SK-N-SH treated with all-trans-retinoic acid at 6 μM for 48 hours (cell line): ENCODE measurements at regions not wholly inside any gene's neighbourhood (a gene's known extent, or its start where the extent isn't known, plus 50 kb on each side); places are given as distances from the start of the nearest gene placed in this dataset.

ENCODE experiments used
- ATAC-seq: fragments of 200-7000 bp; cut with Tn5 transposase; 3 replicates; pipeline ENCODE4 v1.9.1; 2020; ENCODE audit warnings: mild to moderate bottlenecking, moderate library complexity
- ARNTL ChIP-seq: fragments of 450-650 bp; formaldehyde crosslinking; IDR thresholded peaks from 2 replicates; pipeline ENCODE4 v1.5.0; 2020; ENCODE audit warnings: low read depth, mild to moderate bottlenecking, moderate library complexity, borderline replicate concordance
- BACH2 ChIP-seq: fragments of 250-450 bp; sonication (Bioruptor Pico); IDR thresholded peaks from 2 replicates; pipeline ENCODE4 v1.9.0; 2021; ENCODE audit warnings: mild to moderate bottlenecking, borderline replicate concordance
- CSDC2 ChIP-seq: fragments of 250-450 bp; sonication (Bioruptor Pico); IDR thresholded peaks from 2 replicates; pipeline ENCODE4 v1.5.0; 2020; ENCODE audit warnings: mild to moderate bottlenecking, moderate library complexity
- ESRRG ChIP-seq: fragments of 250-450 bp; sonication (Bioruptor Pico); IDR thresholded peaks from 2 replicates; pipeline ENCODE4 v1.6.1; 2021; ENCODE audit warnings: mild to moderate bottlenecking
- GLIS3 ChIP-seq: fragments of 250-450 bp; sonication (Bioruptor Pico); IDR thresholded peaks from 2 replicates; pipeline ENCODE4 v1.5.0; 2020; ENCODE audit warnings: mild to moderate bottlenecking, moderate library complexity
- ISL1 ChIP-seq: fragments of 250-450 bp; sonication (Bioruptor Pico); IDR thresholded peaks from 2 replicates; pipeline ENCODE4 v2.1.2; 2022; ENCODE audit warnings: mild to moderate bottlenecking, moderate library complexity
- OSR1 ChIP-seq: fragments of 250-450 bp; sonication (Bioruptor Pico); IDR thresholded peaks from 2 replicates; pipeline ENCODE4 v1.8.0; 2022; ENCODE audit warnings: moderate library complexity, mild to moderate bottlenecking, inconsistent platforms
- PPARA ChIP-seq: fragments of 250-450 bp; sonication (Bioruptor Pico); IDR thresholded peaks from 2 replicates; pipeline ENCODE4 v1.5.0; 2020; ENCODE audit warnings: mild to moderate bottlenecking, borderline replicate concordance
- RARB ChIP-seq: fragments of 250-450 bp; sonication (Bioruptor Pico); IDR thresholded peaks from 2 replicates; pipeline ENCODE4 v1.8.0; 2021; ENCODE audit warnings: mild to moderate bottlenecking, moderate library complexity
- SNAI2 ChIP-seq: fragments of 250-450 bp; sonication (Bioruptor Pico); IDR thresholded peaks from 2 replicates; pipeline ENCODE4 v1.5.0; 2020; ENCODE audit warnings: mild to moderate bottlenecking, moderate library complexity
- TCF4 ChIP-seq: fragments of 250-450 bp; sonication (Bioruptor Pico); IDR thresholded peaks from 2 replicates; pipeline ENCODE4 v1.8.0; 2021; ENCODE audit warnings: mild to moderate bottlenecking, moderate library complexity, borderline replicate concordance
- TOX ChIP-seq: fragments of 250-450 bp; sonication (Bioruptor Pico); IDR thresholded peaks from 2 replicates; pipeline ENCODE4 v1.8.0; 2021; ENCODE audit warnings: mild to moderate bottlenecking, moderate library complexity, borderline replicate concordance
- ZC3H10 ChIP-seq: fragments of 250-450 bp; sonication (Bioruptor Pico); IDR thresholded peaks from 2 replicates; pipeline ENCODE4 v1.5.1; 2021; ENCODE audit warnings: mild to moderate bottlenecking, moderate library complexity
- ZFP30 ChIP-seq: fragments of 450-650 bp; formaldehyde crosslinking; IDR thresholded peaks from 2 replicates; pipeline ENCODE4 v1.5.0; 2022; ENCODE audit warnings: mild to moderate bottlenecking, moderate library complexity
- ZNF565 ChIP-seq: fragments of 450-650 bp; formaldehyde crosslinking; conservative IDR thresholded peaks from 2 replicates; pipeline ENCODE4 v1.5.0; 2020; ENCODE audit warnings: low read depth, mild to moderate bottlenecking, moderate library complexity
- ZNF70 ChIP-seq: fragments of 450-650 bp; formaldehyde crosslinking; IDR thresholded peaks from 2 replicates; pipeline ENCODE4 v1.5.0; 2020; ENCODE audit warnings: mild to moderate bottlenecking, moderate library complexity
- ZNF8 ChIP-seq: fragments of 450-650 bp; formaldehyde crosslinking; IDR thresholded peaks from 2 replicates; pipeline ENCODE4 v1.5.0; 2020; ENCODE audit warnings: mild to moderate bottlenecking, moderate library complexity
- TF ChIP-seq, protein P1 (sequence below): fragments of 250-450 bp; sonication (Bioruptor Pico); IDR thresholded peaks from 2 replicates; pipeline ENCODE4 v1.5.0; 2020; ENCODE audit warnings: mild to moderate bottlenecking, moderate library complexity
- TF ChIP-seq, protein P2 (sequence below): fragments of 250-450 bp; sonication (Bioruptor Pico); IDR thresholded peaks from 2 replicates; pipeline ENCODE4 v1.8.0; 2020; ENCODE audit warnings: mild to moderate bottlenecking, moderate library complexity, borderline replicate concordance
- TF ChIP-seq, protein P3 (sequence below): fragments of 250-450 bp; sonication (Bioruptor Pico); IDR thresholded peaks from 2 replicates; pipeline ENCODE4 v1.5.1; 2021; ENCODE audit warnings: mild to moderate bottlenecking, moderate library complexity

DNA sequence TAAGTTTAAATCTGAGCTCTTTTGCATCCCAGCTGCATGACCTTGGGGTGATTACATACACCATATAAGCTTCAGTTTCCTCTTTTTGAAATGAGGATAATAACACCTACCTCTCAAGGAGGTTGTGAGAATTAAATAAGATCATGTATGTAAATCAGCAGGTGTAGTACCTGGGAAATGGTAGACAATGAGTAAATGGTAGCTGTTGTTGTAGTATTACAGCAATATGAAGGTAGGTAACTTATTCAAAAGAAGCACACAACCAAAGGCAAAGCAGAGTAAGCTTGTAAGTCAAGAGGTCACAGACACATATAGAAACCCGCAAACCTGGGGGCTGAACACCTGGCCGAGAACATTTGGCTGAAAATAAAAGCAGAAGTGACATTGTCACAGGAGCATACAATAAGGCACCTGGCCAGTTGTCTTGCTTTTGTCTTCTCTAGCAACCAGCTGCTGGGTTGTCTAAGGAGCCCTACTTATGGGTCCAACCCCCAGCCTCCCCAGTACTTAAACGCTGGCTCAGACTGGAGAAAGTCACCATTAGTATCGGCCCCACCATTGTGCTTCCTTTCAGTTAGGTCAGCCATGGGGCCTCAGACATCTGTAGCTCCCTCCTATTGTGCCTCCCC is 203.6 kb upstream of the MKLN1 start:
- no peak for ATAC-seq
- TF ChIP-seq OSR1 (CRISPR knock-in tag): no peak
- TF ChIP-seq GLIS3 (CRISPR knock-in tag): no peak
- TF ChIP-seq ZFP30 (CRISPR knock-in tag): no peak
- no peak for TF ChIP-seq ZC3H10
- no peak for TF ChIP-seq PPARA
- no peak for TF ChIP-seq RARB
- TF ChIP-seq ESRRG (CRISPR knock-in tag): no peak
- TF ChIP-seq BACH2 (CRISPR knock-in tag): no peak
- TF ChIP-seq, protein P1, sequence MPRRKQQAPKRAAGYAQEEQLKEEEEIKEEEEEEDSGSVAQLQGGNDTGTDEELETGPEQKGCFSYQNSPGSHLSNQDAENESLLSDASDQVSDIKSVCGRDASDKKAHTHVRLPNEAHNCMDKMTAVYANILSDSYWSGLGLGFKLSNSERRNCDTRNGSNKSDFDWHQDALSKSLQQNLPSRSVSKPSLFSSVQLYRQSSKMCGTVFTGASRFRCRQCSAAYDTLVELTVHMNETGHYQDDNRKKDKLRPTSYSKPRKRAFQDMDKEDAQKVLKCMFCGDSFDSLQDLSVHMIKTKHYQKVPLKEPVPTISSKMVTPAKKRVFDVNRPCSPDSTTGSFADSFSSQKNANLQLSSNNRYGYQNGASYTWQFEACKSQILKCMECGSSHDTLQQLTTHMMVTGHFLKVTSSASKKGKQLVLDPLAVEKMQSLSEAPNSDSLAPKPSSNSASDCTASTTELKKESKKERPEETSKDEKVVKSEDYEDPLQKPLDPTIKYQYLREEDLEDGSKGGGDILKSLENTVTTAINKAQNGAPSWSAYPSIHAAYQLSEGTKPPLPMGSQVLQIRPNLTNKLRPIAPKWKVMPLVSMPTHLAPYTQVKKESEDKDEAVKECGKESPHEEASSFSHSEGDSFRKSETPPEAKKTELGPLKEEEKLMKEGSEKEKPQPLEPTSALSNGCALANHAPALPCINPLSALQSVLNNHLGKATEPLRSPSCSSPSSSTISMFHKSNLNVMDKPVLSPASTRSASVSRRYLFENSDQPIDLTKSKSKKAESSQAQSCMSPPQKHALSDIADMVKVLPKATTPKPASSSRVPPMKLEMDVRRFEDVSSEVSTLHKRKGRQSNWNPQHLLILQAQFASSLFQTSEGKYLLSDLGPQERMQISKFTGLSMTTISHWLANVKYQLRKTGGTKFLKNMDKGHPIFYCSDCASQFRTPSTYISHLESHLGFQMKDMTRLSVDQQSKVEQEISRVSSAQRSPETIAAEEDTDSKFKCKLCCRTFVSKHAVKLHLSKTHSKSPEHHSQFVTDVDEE (CRISPR knock-in tag): no peak
- TF ChIP-seq TOX (CRISPR knock-in tag): no peak
- TF ChIP-seq ARNTL (CRISPR knock-in tag): no peak
- TF ChIP-seq ZNF70 (CRISPR knock-in tag): no peak
- TF ChIP-seq ZNF8 (CRISPR knock-in tag): no peak
- TF ChIP-seq, protein P2, sequence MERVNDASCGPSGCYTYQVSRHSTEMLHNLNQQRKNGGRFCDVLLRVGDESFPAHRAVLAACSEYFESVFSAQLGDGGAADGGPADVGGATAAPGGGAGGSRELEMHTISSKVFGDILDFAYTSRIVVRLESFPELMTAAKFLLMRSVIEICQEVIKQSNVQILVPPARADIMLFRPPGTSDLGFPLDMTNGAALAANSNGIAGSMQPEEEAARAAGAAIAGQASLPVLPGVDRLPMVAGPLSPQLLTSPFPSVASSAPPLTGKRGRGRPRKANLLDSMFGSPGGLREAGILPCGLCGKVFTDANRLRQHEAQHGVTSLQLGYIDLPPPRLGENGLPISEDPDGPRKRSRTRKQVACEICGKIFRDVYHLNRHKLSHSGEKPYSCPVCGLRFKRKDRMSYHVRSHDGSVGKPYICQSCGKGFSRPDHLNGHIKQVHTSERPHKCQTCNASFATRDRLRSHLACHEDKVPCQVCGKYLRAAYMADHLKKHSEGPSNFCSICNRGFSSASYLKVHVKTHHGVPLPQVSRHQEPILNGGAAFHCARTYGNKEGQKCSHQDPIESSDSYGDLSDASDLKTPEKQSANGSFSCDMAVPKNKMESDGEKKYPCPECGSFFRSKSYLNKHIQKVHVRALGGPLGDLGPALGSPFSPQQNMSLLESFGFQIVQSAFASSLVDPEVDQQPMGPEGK (CRISPR knock-in tag): no peak
- no peak for TF ChIP-seq CSDC2 (CRISPR knock-in tag)
- no peak for TF ChIP-seq TCF4
- TF ChIP-seq ZNF565 (CRISPR knock-in tag): no peak

DNA sequence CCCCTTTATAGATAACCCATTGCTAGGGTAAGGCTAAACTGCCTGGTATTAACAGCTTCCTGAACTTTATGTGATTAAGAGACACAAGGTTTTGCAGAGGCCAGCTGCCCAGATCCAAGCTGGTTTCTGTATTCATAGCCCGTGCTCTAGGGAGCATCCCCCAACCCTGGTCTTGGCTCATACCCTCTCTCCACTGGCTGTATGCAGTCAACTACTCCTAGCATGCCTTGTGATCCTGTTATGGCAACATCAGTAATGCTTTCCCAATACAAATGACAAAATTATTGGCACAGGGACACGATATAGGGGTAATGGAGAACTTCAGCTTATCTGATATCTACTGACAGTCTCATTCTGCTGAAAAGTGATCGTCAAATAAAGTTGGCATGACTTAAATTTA is 202.8 kb upstream of the MKLN1 start:
- peak; percentile 45; the same call in 2 of the 3 replicates for ATAC-seq
- TF ChIP-seq ZFP30 (CRISPR knock-in tag) (no peak), TCF4 (no peak), ZNF70 (CRISPR knock-in tag) (no peak), ZNF8 (CRISPR knock-in tag) (no peak), ISL1 (CRISPR knock-in tag) (no peak), RARB (no peak)
- TF ChIP-seq, protein P1 (CRISPR knock-in tag): no peak

DNA sequence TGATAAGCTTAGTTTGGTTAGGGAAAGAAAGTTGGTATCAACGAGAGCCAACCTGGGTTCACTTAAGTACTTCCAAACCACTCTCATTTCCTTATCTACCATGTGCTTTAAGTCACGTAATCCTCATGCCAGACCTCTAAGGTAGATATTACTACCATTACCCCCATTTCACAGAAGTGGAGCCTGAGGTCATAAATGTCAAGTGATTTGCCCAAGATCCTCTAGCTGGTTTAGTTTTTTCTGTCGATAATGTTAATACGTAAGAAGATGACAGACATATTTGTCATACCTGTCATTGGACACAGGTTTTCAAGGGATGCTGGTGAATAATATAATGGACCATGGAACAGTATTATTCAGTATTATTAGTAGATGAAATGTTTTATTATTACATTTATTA is 197.4 kb upstream of the MKLN1 start:
- no peak for ATAC-seq
- TF ChIP-seq SNAI2 (no peak), OSR1 (CRISPR knock-in tag) (no peak), ZC3H10 (no peak), PPARA (no peak), ARNTL (CRISPR knock-in tag) (no peak), TCF4 (no peak), ZNF70 (CRISPR knock-in tag) (no peak), CSDC2 (CRISPR knock-in tag) (no peak), ISL1 (CRISPR knock-in tag) (no peak), BACH2 (CRISPR knock-in tag) (no peak), RARB (no peak), ZFP30 (CRISPR knock-in tag) (no peak), ESRRG (CRISPR knock-in tag) (no peak)
- TF ChIP-seq, protein P3, sequence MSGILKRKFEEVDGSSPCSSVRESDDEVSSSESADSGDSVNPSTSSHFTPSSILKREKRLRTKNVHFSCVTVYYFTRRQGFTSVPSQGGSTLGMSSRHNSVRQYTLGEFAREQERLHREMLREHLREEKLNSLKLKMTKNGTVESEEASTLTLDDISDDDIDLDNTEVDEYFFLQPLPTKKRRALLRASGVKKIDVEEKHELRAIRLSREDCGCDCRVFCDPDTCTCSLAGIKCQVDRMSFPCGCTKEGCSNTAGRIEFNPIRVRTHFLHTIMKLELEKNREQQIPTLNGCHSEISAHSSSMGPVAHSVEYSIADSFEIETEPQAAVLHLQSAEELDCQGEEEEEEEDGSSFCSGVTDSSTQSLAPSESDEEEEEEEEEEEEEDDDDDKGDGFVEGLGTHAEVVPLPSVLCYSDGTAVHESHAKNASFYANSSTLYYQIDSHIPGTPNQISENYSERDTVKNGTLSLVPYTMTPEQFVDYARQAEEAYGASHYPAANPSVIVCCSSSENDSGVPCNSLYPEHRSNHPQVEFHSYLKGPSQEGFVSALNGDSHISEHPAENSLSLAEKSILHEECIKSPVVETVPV (CRISPR knock-in tag): no peak
- TF ChIP-seq, protein P2 (CRISPR knock-in tag): no peak
- TF ChIP-seq, protein P1 (CRISPR knock-in tag): no peak
